GM12875 (cell line): ENCODE measurements at regions not wholly inside any gene's neighbourhood (a gene's known extent, or its start where the extent isn't known, plus 50 kb on each side); places are given as distances from the start of the nearest gene placed in this dataset.

Experiments
- H3K4me3 ChIP-seq: one replicate; pipeline ENCODE4 v1.5.1; 2011; ENCODE audit warnings: low read depth, low read length, control low read depth
- CTCF ChIP-seq: IDR thresholded peaks from 2 replicates; pipeline ENCODE4 v1.5.1; 2011; ENCODE audit warnings: low read depth, mild to moderate bottlenecking, control low read depth, inconsistent platforms, low read length, moderate library complexity, borderline replicate concordance; ENCODE audit not compliant: insufficient read depth

GRCh38 chr11:10394229-10395101 is 60.6 kb upstream of the AMPD3 start:
- no peak for TF ChIP-seq CTCF
- H3K4me3 ChIP-seq: no peak overlapping the region

GRCh38 chr11:10395166-10395897 is 59.7 kb upstream of the AMPD3 start:
- TF ChIP-seq CTCF: no peak
- no peak overlapping the region for H3K4me3 ChIP-seq

- no peak for TF ChIP-seq CTCF
- no peak overlapping the region for H3K4me3 ChIP-seq
Observed at GRCh38 chr11:10396771-10397170, 58.3 kb upstream of the AMPD3 start.

- no peak for TF ChIP-seq CTCF
- no peak overlapping the region for H3K4me3 ChIP-seq
Observed at GRCh38 chr11:10397226-10397987, 57.7 kb upstream of the AMPD3 start.

- TF ChIP-seq CTCF: no peak
- no peak overlapping the region for H3K4me3 ChIP-seq
Observed at GRCh38 chr11:10398525-10398924, 56.5 kb upstream of the AMPD3 start.

- TF ChIP-seq CTCF: no peak
Observed at GRCh38 chr11:10400856-10401255, 54.2 kb upstream of the AMPD3 start.

More at GRCh38 chr11:10400856-10401255, 54.2 kb upstream of the AMPD3 start:
- no peak overlapping the region for H3K4me3 ChIP-seq
